ENCODE measurements at regions not wholly inside any gene's neighbourhood (a gene's known extent, or its start where the extent isn't known, plus 50 kb on each side); places are given as distances from the start of the nearest gene placed in this dataset.

DNA sequence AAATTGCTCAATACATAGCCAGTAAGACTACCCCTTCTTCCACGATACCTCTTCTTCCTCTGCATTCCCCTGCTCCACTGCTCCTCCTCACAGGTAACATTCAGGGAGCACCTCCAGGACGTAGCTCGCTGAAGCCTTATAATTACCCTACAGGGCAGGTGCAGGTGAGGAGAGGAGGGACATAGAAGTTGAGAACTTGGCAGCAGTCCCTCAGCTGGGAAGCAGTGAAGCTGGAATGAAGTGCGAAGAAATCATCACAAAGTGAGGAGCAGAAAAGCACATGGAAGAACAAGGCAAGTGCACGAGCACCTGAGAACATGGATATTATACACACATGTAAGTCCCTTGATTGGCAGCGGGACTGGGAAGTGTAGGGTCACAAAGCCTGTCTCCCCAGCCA, 118.2 kb downstream of the HSD17B3 start:
- no peak for DNase-seq (ENCODE audit: low read depth in 2 of 2)

- DNase-seq (ENCODE audit: low read depth in 2 of 2): no peak
Observed at GRCh38 chr9:96178153-96178552, 123.8 kb downstream of the HSD17B3 start.

DNA sequence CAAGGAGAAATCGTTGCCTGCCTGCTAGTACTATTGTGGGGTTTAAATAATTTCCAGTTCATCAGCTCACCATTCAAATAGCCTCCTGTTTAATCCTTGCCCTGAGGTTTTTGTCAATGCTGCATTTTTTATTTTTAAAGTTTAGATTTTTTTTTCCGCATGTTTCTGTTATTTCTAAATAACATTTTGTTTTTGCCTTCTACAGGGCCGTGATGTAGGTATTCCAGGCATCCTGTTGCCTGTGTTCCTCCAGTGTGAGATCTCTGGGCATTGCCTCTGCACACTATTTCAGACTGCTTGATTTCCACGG, 124.3 kb downstream of the HSD17B3 start:
- no peak for DNase-seq (ENCODE audit: low read depth in 2 of 2)

DNA sequence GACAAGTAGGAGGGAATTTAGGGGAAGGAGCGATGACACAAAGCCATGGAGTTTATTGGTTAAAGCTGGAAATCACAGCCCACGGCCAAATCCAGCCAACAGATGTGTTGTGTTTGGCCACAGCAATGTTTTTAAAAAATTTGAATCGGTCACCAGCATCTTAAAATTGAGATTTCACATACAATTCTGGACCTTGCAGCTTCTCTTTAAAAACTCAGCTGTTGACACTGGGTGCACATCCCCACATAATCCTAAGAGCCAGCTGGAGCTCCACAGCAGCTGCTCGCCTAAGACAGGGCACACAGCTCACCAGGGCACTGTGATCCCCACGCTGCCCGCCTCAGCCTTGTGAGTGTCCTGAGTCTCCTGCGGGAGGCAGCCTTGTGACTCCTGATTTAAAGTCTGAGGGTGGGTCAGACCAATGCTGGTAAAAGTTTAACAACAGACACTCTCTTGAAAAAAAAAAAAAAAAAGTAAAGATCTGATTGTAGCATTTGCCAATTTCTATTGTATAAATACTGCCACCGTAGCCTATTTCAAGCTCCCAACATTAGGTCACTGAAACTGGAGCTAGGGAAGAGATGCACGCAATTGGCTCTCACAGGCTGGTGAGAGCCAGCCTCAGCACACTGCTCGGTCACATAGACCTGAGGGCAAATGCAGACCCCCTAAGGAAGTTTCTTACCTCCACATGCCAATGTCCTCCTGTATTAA, 124.8 kb downstream of the HSD17B3 start:
- no peak for DNase-seq (ENCODE audit: low read depth in 2 of 2)

DNA sequence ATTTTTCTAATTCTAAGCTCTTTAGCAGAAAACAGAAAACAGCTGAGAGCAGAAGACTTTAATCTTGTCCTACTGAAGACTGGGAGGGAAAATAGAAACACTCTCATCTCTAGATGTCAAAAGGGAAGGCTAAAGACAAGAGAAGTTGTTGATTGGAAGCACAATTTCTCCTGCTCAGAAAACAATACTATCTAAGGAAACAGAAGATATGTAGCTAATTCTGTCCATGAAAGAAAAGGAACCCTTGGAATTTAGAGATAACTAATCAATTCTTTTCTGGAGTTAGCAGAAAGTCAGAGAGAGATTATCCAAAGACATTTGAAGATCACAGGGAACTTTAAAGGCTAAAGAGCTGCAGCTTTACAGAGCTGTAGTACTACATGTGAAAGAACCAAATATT, 126.2 kb downstream of the HSD17B3 start:
- no peak for DNase-seq (ENCODE audit: low read depth in 2 of 2)

- no peak for DNase-seq (ENCODE audit: low read depth in 2 of 2)
Observed at GRCh38 chr9:96175001-96175400, 127.0 kb downstream of the HSD17B3 start.

DNA sequence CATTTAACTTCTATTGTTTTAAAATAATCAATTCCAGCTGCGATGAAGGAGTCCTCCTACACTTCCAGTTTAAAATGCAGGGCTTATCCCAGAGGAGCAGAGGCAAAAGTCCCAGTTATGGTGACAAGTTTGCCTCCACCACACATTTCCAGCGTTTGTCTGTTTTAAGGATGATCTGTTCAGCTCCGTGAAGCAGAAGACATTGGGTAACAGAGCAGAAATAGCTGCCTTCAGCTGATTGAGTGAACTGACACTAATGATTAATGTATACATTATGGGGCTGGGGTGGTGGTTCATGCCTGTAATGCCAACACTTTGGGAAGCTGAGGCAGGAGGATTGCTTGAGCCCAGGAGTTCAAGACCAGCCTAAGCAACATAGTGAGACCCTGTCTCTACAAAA, 127.6 kb downstream of the HSD17B3 start:
- DNase-seq (ENCODE audit: low read depth in 2 of 2): no peak

- no peak for DNase-seq (ENCODE audit: low read depth in 2 of 2)
Observed at GRCh38 chr9:96173640-96174039, 128.3 kb downstream of the HSD17B3 start.

GRCh38 chr9:96172797-96173196, 129.2 kb downstream of the HSD17B3 start:
- no peak for DNase-seq (ENCODE audit: low read depth in 2 of 2)

GRCh38 chr9:96171728-96172127, 130.2 kb downstream of the HSD17B3 start:
- DNase-seq (ENCODE audit: low read depth in 2 of 2): no peak

- no peak for DNase-seq (ENCODE audit: low read depth in 2 of 2)
Observed at GRCh38 chr9:96169901-96170300, 132.1 kb downstream of the HSD17B3 start.

GRCh38 chr9:96169484-96169883, 132.5 kb downstream of the HSD17B3 start:
- DNase-seq (ENCODE audit: low read depth in 2 of 2): no peak

- no peak for DNase-seq (ENCODE audit: low read depth in 2 of 2)
Observed at GRCh38 chr9:96168882-96169281, 133.1 kb downstream of the HSD17B3 start.

DNA sequence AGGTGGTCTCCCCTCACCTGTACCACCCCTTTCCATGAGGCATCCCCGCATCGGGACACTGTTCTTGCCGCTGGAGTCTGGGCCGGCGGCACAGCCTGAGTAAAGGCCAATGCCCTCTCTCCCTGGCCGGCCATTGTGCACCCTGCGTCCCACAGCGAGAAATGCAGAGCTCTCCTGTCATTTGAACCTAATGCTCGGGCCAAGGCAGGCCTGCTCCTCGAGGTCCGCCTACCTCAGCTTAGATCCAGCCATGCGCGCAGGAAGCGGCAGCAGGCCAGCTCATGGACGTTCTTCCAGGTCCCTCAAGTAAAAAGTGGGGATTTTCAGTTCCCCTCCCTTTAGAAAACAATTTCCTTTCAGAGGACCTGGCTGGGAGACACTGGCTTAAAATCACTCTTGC, 135.0 kb downstream of the HSD17B3 start:
- DNase-seq (ENCODE audit: low read depth in 2 of 2): no peak

DNA sequence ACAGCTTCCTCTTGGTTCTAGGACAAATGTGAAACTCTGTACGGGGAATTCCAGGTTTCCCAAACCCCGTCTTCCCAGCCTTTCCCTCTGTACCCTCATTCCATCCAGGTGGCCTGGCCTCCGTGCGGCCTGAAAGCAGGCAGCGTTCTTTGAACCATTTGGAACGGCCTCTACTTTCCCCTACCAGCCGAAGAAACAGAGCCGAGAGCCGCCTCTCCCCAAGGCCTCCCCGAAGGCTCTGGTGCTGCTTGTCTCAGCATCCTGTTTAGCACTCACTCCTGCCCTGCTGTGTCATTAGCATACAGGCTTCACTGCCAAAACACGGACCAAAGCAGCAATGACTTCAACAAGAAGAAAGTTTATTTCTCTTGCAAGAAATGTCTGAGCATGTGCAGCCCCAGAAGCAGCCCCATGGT, 137.7 kb downstream of the HSD17B3 start:
- no peak for DNase-seq (ENCODE audit: low read depth in 2 of 2)

GRCh38 chr9:96163712-96164111, 138.3 kb downstream of the HSD17B3 start:
- DNase-seq (ENCODE audit: low read depth in 2 of 2): no peak

- DNase-seq (ENCODE audit: low read depth in 2 of 2): no peak
Observed at GRCh38 chr9:96163161-96163560, 138.8 kb downstream of the HSD17B3 start.

- no peak for DNase-seq (ENCODE audit: low read depth in 2 of 2)
Observed at GRCh38 chr9:96161819-96162218, 140.2 kb downstream of the HSD17B3 start.

- DNase-seq (ENCODE audit: low read depth in 2 of 2): no peak
Observed at GRCh38 chr9:96160866-96161265, 141.1 kb downstream of the HSD17B3 start.

- no peak for DNase-seq (ENCODE audit: low read depth in 2 of 2)
Observed at GRCh38 chr9:96160168-96160567, 141.8 kb downstream of the HSD17B3 start.

DNA sequence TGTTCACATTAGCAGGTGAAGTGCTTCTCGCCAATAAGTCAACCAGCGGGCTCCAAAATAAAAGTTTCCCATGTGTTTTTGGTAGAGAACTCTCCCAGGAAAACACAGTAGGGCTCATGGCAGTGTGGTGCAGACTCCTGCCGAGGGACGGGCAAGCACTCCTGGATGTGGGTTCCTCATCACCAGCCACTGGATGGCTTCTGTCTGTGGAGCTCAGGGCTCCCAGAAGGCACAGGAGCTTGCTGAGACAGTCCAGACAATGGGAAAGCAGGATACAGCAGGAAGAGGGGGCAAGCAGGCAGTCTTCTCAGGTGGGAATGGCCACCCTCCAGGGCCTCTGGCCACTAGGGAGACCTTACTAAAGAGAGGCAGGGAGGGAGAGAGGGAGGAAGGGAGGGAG, 142.4 kb downstream of the HSD17B3 start:
- DNase-seq (ENCODE audit: low read depth in 2 of 2): no peak

- no peak for DNase-seq (ENCODE audit: low read depth in 2 of 2)
Observed at GRCh38 chr9:96158909-96159575, 142.9 kb downstream of the HSD17B3 start.

DNA sequence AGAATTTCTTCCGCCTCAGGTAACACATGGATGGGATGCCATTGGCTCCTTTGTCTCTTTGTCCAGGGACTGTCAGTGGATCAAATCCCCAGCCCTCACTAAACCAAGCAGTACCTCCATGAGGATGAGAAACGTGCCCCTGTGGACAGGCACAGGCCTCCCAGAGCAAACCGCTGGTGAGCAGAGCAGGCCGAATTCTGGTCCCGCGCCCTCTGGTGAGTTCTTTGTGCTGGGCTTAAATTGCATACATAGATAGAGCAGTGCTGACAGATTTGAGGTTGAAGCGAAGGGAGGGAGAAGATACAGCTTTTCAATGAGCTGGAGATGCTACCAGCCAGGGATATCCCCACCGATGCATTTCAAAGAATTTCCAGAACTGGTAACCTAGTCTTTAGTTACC, 143.8 kb downstream of the HSD17B3 start:
- DNase-seq (ENCODE audit: low read depth in 2 of 2): no peak

- no peak for DNase-seq (ENCODE audit: low read depth in 2 of 2)
Observed at GRCh38 chr9:96157675-96158074, 144.3 kb downstream of the HSD17B3 start.
